ENCODE measurements at regions not wholly inside any gene's neighbourhood (a gene's known extent, or its start where the extent isn't known, plus 50 kb on each side); places are given as distances from the start of the nearest gene placed in this dataset.
"Not testable (repeated sequence)": the region's sequence is repeated elsewhere in the genome, so short reads cannot be mapped to it uniquely, and the experiment has no call there.

DNA sequence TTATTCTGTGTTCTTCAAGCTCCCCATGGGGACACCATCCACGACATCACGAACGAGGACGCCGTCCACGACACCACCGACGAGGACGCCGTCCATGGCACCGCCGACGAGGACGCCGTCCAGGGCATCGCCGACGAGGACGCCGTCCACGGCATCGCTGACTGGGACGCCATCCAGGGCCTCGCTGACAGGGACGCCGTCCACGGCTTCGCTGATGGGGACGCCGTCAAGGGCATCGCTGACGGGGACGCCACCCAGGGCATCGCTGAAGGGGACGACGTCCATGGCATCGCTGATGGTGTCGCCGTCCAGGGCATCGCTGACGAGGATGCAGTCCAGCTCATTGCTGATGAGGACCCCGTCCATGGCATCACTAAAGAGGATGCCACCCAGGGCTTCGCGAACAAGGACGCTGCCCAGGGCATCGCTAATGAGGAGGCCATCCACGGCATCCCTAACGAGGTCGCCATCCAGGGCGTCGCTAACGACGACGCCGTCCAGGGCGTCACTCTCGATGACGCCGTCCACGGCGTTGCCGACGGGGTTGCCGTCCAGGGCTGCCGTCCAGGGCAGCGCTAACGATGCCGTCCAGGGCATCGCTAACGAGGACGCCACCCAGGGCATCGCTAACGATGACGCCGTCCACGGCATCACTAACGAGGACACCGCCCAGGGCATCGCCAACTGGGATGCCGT lies 949.2 kb downstream of the TUBA3C start:
- TF ChIP-seq EP300 (IDR thresholded peaks at IDR 0.05) (no peak), POLR2A (IDR thresholded peaks at IDR 0.05) (no peak)
- TF ChIP-seq, protein P1, sequence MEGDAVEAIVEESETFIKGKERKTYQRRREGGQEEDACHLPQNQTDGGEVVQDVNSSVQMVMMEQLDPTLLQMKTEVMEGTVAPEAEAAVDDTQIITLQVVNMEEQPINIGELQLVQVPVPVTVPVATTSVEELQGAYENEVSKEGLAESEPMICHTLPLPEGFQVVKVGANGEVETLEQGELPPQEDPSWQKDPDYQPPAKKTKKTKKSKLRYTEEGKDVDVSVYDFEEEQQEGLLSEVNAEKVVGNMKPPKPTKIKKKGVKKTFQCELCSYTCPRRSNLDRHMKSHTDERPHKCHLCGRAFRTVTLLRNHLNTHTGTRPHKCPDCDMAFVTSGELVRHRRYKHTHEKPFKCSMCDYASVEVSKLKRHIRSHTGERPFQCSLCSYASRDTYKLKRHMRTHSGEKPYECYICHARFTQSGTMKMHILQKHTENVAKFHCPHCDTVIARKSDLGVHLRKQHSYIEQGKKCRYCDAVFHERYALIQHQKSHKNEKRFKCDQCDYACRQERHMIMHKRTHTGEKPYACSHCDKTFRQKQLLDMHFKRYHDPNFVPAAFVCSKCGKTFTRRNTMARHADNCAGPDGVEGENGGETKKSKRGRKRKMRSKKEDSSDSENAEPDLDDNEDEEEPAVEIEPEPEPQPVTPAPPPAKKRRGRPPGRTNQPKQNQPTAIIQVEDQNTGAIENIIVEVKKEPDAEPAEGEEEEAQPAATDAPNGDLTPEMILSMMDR (IDR thresholded peaks at IDR 0.05): no peak
- Histone ChIP-seq H3K4me1 (no peaks in the 10 kb centered on the region), H3K36me3 (no peaks in the 10 kb centered on the region), H3K4me3 (no peak overlapping the region), H3K27ac (no peak overlapping the region), H3K27me3 (no peaks in the 10 kb centered on the region), H3K9me3 (no peaks in the 10 kb centered on the region)
- 94 to 95% methylated on average over 75 to 80 of the region's 80 CpGs for WGBS, 2 donors
- no peak for DNase-seq (ENCODE audit: low spot score in 2 of 2)

DNA sequence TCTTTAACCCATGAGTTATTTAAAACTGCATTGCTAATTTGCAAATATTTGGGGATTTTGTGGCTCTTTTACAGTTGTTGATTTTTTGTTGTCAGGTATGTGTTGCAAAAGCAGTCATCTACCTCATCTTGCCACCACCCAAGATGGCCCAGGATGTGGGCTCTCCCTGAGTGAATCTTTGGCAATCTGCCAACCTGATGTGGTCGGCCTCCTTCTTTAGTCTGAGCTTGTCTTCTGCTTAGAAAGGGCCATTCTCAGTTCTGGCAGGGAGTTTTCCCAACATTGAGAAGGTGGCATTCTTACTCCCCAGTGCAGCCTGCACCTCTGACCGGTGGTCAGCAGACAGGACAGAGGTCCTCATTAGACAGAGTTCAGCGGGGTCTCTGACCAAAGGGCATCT lies 957.2 kb downstream of the TUBA3C start:
- H3K4me1 ChIP-seq, H3K36me3 ChIP-seq: not testable (repeated sequence)
- 51 to 54% methylated on average over 3 of the region's 3 CpGs for WGBS, 2 donors

DNA sequence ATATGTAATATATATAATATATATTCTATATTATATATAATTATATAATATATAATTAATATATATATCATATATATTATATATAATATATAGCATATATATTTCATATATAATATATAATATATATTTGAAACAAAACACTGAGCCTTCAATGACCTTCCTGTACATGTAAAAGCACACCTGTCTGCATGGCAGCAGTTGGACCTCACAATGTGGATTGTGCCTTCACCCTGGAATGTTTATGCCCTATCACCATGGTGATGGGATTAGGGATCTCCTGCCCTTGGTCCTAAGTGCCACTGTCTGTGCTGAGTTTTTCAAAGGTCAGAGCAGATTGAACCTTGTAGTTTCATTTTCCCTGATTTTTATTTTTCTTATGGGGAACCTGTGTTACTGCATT lies 966.9 kb downstream of the TUBA3C start:
- not testable (repeated sequence) for H3K36me3 ChIP-seq; H3K27me3 ChIP-seq; H3K27ac ChIP-seq; DNase-seq (ENCODE audit: low spot score in 2 of 2); H3K4me1 ChIP-seq; H3K4me3 ChIP-seq; H3K9me3 ChIP-seq

More for the DNA sequence above, 957.2 kb downstream of the TUBA3C start:
- not testable (repeated sequence) for H3K4me3 ChIP-seq; DNase-seq (ENCODE audit: low spot score in 2 of 2); H3K9me3 ChIP-seq; H3K27ac ChIP-seq; H3K27me3 ChIP-seq

DNA sequence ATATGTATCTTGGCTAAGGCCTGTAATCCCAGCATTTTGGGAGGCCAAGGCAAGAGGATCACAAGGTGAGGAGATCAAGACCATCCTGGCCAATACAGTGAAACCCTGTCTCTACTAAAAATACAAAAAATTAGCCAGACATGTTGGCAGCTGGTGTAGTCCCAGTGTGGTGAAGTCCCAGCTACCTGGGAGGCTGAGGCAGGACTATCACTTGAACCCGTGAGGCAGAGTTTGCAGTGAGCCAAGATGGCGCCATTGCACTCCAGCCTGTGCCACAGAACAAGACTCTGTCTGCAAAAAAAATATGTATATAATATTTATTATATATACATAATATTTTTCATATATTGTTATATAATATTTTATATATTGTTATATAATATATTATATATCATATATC lies 968.1 kb downstream of the TUBA3C start:
- H3K4me3 ChIP-seq, H3K27ac ChIP-seq: not testable (repeated sequence)
- WGBS, 2 donors: 72% methylated on average over 2 of the region's 2 CpGs

DNA sequence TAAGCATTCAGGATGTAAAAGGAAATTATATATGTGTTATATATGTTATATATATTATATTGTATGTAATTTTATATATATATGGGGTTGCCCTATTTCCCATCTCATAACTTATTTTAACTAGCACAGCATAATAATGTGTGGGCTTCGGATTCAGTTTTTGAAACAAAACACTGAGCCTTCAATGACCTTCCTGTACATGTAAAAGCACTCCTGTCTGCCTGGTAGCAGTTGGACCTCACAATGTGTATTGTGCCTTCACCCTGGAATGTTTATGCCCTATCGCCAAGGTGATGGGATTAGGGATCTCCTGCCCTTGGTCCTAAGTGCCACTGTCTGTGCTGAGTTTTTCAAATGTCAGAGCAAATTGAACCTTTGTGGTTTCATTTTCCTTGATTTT lies 968.8 kb downstream of the TUBA3C start:
- no peaks in the 10 kb centered on the region for H3K36me3 ChIP-seq
- peak; percentile 46 to 52 for DNase-seq (ENCODE audit: low spot score in 2 of 2)
- H3K27me3 ChIP-seq: no peaks in the 10 kb centered on the region
- WGBS, 2 donors: 48 to 66% methylated on average over 2 of the region's 2 CpGs
- H3K27ac ChIP-seq: no peak overlapping the region
- TF ChIP-seq, protein P1 (IDR thresholded peaks at IDR 0.05): no peak
- TF ChIP-seq EP300 (IDR thresholded peaks at IDR 0.05): no peak
- TF ChIP-seq POLR2A (IDR thresholded peaks at IDR 0.05): no peak
- no peaks in the 10 kb centered on the region for H3K4me1 ChIP-seq
- no peaks in the 10 kb centered on the region for H3K9me3 ChIP-seq
- H3K4me3 ChIP-seq: no peak overlapping the region

More for the DNA sequence above, 968.1 kb downstream of the TUBA3C start:
- H3K9me3 ChIP-seq; H3K36me3 ChIP-seq; H3K4me1 ChIP-seq; H3K27me3 ChIP-seq; DNase-seq (ENCODE audit: low spot score in 2 of 2): not testable (repeated sequence)

DNA sequence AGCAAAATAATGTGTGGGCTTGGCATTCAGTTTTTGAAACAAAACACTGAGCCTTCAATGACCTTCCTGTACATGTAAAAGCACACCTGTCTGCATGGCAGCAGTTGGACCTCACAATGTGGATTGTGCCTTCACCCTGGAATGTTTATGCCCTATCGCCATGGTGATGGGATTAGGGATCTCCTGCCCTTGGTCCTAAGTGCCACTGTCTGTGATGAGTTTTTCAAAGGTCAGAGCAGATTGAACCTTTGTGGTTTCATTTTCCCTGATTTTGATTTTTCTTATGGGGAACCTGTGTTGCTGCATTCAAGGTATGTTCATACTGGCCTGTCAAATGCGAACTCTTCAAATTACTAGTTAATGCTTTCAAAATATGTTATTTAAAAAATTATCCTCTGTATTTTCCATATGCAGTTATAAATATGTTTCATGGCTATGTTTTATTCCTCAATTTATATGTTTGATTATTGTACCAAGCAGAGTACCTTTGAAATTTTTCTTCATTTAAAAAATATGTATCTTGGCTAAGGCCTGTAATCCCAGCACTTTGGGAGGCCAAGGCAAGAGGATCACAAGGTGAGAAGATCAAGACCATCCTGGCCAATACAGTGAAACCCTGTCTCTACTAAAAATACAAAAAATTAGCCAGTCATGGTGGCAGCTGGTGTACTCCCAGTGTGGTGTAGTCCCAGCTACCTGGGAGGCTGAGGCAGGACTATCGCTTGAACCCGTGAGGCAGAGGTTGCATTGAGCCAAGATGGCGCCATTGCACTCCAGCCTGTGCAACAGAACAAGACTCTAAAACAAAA lies 969.7 kb downstream of the TUBA3C start:
- 68 to 73% methylated on average over 5 of the region's 5 CpGs for WGBS, 2 donors
- H3K9me3 ChIP-seq, H3K27ac ChIP-seq, H3K4me3 ChIP-seq, H3K4me1 ChIP-seq, H3K27me3 ChIP-seq, H3K36me3 ChIP-seq: not testable (repeated sequence)
- DNase-seq (ENCODE audit: low spot score in 2 of 2): peak; percentile 19 to 63

DNA sequence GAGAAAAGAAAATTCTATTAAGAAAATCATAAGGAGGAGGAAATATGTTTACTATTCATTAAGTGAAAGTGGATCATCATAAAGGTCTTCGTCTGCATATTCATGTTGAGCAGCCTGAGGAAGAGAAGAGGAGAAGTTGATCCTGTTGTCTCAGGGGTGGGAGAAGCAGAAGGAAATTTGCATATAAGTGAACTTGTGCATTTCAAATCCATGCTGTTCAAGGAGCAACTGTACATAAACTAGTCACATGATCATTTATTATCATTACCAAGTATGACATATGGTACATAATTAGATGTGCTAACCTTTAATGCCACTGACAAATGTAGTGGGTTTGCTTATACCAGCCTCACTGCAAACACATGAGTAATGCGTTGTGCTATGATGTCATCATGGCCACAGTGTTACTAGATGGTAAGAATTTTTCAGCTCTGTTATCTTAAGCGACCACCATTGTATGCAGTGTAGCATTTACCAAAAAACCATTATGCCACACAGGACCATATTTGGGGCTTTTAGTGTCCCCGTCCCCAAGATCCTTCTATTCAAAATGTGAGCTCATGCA lies 976.9 kb downstream of the TUBA3C start:
- H3K27ac ChIP-seq; H3K4me1 ChIP-seq; H3K27me3 ChIP-seq; H3K9me3 ChIP-seq; DNase-seq (ENCODE audit: low spot score in 2 of 2); H3K4me3 ChIP-seq; H3K36me3 ChIP-seq: not testable (repeated sequence)
- WGBS, 2 donors: 64 to 74% methylated on average over 4 of the region's 4 CpGs

DNA sequence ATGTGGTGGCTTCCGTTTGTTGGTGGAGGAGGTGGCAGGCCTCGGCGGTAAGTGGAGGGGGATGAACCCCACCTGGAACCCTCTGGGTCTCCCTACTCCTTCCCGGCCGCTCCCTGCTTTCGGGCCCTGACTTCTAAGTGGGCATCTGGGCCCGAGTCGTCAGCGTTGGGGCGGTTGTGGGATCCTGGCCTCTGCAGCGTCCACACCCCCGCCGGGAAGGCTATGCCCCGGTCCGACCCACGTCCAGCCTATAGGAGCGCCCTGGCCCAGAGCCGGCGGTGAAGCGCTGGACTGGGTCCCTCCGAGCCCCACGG lies 986.3 kb downstream of the TUBA3C start:
- H3K27ac ChIP-seq; H3K27me3 ChIP-seq; H3K4me1 ChIP-seq; DNase-seq (ENCODE audit: low spot score in 2 of 2); H3K4me3 ChIP-seq; H3K36me3 ChIP-seq; H3K9me3 ChIP-seq: not testable (repeated sequence)
- no CpG with 5 or more reads among the region's 22 CpGs for WGBS, 2 donors

DNA sequence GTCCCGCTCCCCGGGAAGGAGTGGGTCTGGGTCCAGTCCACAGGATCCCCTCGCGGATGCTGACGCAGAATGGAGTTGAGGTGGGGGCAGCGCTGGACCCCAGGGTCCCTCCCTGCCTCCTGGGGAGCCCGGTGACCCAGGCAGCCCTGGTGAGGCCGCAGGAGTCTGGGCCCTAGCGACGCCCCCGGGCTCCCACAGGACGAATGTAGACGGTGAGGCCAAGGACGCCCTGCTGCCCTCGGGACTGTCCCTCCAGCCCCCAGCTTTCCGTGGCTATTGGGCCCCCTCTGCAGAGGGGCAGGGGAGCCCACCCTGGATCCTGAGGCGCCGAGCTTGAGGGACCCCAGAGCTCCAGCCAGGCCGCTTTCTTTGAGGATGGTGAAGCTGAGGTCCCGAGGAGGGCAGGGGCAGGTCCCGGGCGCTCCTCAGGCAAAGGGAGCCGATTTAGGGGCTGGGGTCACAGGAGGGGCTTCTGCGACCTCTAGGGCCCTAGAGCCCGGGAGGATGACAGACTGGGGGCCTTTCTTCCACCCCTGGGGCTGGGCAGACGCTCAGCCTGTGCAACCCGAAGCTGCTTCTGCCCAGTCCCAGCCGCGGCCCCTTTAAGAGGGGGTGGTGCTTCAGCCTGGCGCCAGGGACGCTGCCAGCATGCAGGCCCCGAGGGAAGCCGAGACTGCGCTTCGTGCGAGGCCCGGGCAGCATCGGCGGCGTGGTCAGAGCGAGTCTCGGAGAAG lies 986.8 kb downstream of the TUBA3C start:
- WGBS, 2 donors: no CpG with 5 or more reads among the region's 42 CpGs
- not testable (repeated sequence) for DNase-seq (ENCODE audit: low spot score in 2 of 2); H3K27me3 ChIP-seq; H3K27ac ChIP-seq; H3K9me3 ChIP-seq; H3K4me3 ChIP-seq; H3K36me3 ChIP-seq; H3K4me1 ChIP-seq

DNA sequence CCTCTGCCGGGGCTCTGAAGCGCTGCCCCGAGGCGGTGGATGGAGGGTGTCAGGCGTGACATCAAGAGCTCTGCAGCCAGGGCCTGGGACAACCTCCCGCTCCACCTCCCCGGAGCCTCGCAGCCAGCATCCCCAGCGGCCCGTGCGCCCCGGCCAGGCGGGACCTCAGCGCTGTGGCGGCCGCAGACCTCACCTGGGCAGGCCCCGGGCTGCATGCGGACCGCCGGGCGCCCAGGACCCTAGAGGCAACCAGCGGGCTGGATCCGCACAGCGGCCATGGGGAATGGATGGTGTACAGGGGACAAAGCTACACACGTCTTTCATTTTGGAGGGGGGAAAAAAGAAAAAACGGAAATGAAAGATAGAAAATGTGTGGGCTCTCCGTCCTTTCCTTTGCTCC lies 987.5 kb downstream of the TUBA3C start:
- H3K27me3 ChIP-seq; H3K9me3 ChIP-seq; H3K4me3 ChIP-seq; H3K4me1 ChIP-seq; H3K36me3 ChIP-seq; DNase-seq (ENCODE audit: low spot score in 2 of 2); H3K27ac ChIP-seq: not testable (repeated sequence)
- 78 to 81% methylated on average over 15 to 19 of the region's 27 CpGs for WGBS, 2 donors
